HEK293T (cell line): ENCODE measurements at regions not wholly inside any gene's neighbourhood (a gene's known extent, or its start where the extent isn't known, plus 50 kb on each side); places are given as distances from the start of the nearest gene placed in this dataset.

ENCODE experiments used
- ARNT ChIP-seq: fragments of 450-650 bp; IDR thresholded peaks from 2 replicates; pipeline ENCODE4 v1.6.1; 2017; ENCODE audit warnings: mild to moderate bottlenecking
- BHLHE40 ChIP-seq: fragments of 450-650 bp; IDR thresholded peaks from 2 replicates; pipeline ENCODE4 v1.6.1; 2016; ENCODE audit warnings: mild to moderate bottlenecking, moderate library complexity, borderline replicate concordance
- ELF4 ChIP-seq: fragments of 450-650 bp; IDR thresholded peaks from 2 replicates; pipeline ENCODE4 v1.6.1; 2017; ENCODE audit warnings: antibody characterized with exemption
- FOXA1 ChIP-seq: fragments of 450-650 bp; IDR thresholded peaks from 2 replicates; pipeline ENCODE4 v1.6.1; 2016; ENCODE audit warnings: mild to moderate bottlenecking
- FOXM1 ChIP-seq: fragments of 450-650 bp; IDR thresholded peaks from 2 replicates; pipeline ENCODE4 v1.6.1; 2017; ENCODE audit warnings: mild to moderate bottlenecking, borderline replicate concordance
- SP1 ChIP-seq: fragments of 450-650 bp; IDR thresholded peaks from 2 replicates; pipeline ENCODE4 v1.6.1; 2017
- SUZ12 ChIP-seq: fragments of 450-650 bp; IDR thresholded peaks from 2 replicates; pipeline ENCODE4 v1.6.1; 2016; ENCODE audit warnings: mild to moderate bottlenecking

GRCh38 chr4:44777115-44777514, 50.8 kb upstream of the GNPDA2 start:
- TF ChIP-seq BHLHE40 = no peak
- TF ChIP-seq ELF4 = no peak
- TF ChIP-seq ARNT = no peak
- TF ChIP-seq FOXM1 = no peak
- no peak for TF ChIP-seq FOXA1
- TF ChIP-seq SUZ12 = no peak
- TF ChIP-seq SP1 = no peak
